IPS-18a (cell line): ENCODE measurements at regions not wholly inside any gene's neighbourhood (a gene's known extent, or its start where the extent isn't known, plus 50 kb on each side); places are given as distances from the start of the nearest gene placed in this dataset.

ENCODE experiments used
- H3K27ac ChIP-seq: one replicate; pipeline ENCODE4 v1.5.1; 2013; ENCODE audit warnings: low read length
- H3K27me3 ChIP-seq: one replicate; pipeline ENCODE4 v1.6.1; 2013; ENCODE audit warnings: mild to moderate bottlenecking, low read length; ENCODE audit not compliant: control insufficient read depth, insufficient read depth
- H3K36me3 ChIP-seq: one replicate; pipeline ENCODE4 v1.6.1; 2013; ENCODE audit warnings: low read depth, low read length; ENCODE audit not compliant: control insufficient read depth
- H3K4me1 ChIP-seq: one replicate; pipeline ENCODE4 v1.6.1; 2013; ENCODE audit warnings: low read depth, low read length; ENCODE audit not compliant: control insufficient read depth
- H3K4me3 ChIP-seq: one replicate; pipeline ENCODE4 v1.5.1; 2013; ENCODE audit warnings: low read length
- H3K9ac ChIP-seq: one replicate; pipeline ENCODE4 v1.6.1; 2013; ENCODE audit warnings: mild to moderate bottlenecking, low read length, moderate library complexity
- H3K9me3 ChIP-seq: one replicate; pipeline ENCODE4 v1.6.1; 2013; ENCODE audit warnings: low read depth, low read length; ENCODE audit not compliant: control insufficient read depth

GRCh38 chr10:10625491-10625890, 392.2 kb upstream of the CELF2 start:
- no peak overlapping the region for H3K4me3 ChIP-seq

GRCh38 chr10:10626734-10627133, 390.9 kb upstream of the CELF2 start:
- Histone ChIP-seq H3K27ac (no peak overlapping the region), H3K9ac (no peak overlapping the region), H3K4me1 (no peaks in the 10 kb centered on the region), H3K27me3 (no peaks in the 10 kb centered on the region), H3K4me3 (no peak overlapping the region), H3K36me3 (no peaks in the 10 kb centered on the region), H3K9me3 (no peaks in the 10 kb centered on the region)

More at GRCh38 chr10:10625491-10625890, 392.2 kb upstream of the CELF2 start:
- Histone ChIP-seq H3K9me3 (no peaks in the 10 kb centered on the region), H3K4me1 (no peaks in the 10 kb centered on the region), H3K9ac (no peak overlapping the region), H3K36me3 (no peaks in the 10 kb centered on the region), H3K27ac (no peak overlapping the region), H3K27me3 (no peaks in the 10 kb centered on the region)

GRCh38 chr10:10627414-10627813, 390.3 kb upstream of the CELF2 start:
- Histone ChIP-seq H3K4me1 (no peaks in the 10 kb centered on the region), H3K4me3 (no peak overlapping the region), H3K27me3 (no peaks in the 10 kb centered on the region), H3K9ac (no peak overlapping the region), H3K27ac (no peak overlapping the region), H3K9me3 (no peaks in the 10 kb centered on the region), H3K36me3 (no peaks in the 10 kb centered on the region)

- Histone ChIP-seq H3K27ac (no peak overlapping the region), H3K9ac (no peak overlapping the region), H3K4me3 (no peak overlapping the region), H3K27me3 (no peaks in the 10 kb centered on the region), H3K4me1 (no peaks in the 10 kb centered on the region), H3K36me3 (no peaks in the 10 kb centered on the region), H3K9me3 (no peaks in the 10 kb centered on the region)
These were observed 388.2 kb upstream of the CELF2 start for GRCh38 chr10:10629512-10629911.

- H3K9ac ChIP-seq, result no peak overlapping the region
- H3K27ac ChIP-seq, result no peak overlapping the region
- H3K4me1 ChIP-seq, result no peaks in the 10 kb centered on the region
- H3K36me3 ChIP-seq, result no peaks in the 10 kb centered on the region
- no peak overlapping the region for H3K4me3 ChIP-seq
- no peaks in the 10 kb centered on the region for H3K9me3 ChIP-seq
- no peaks in the 10 kb centered on the region for H3K27me3 ChIP-seq
These were observed 387.4 kb upstream of the CELF2 start for GRCh38 chr10:10630281-10630680.

GRCh38 chr10:10630782-10631181, 386.9 kb upstream of the CELF2 start:
- no peaks in the 10 kb centered on the region for H3K36me3 ChIP-seq
- H3K4me3 ChIP-seq, result no peak overlapping the region
- no peaks in the 10 kb centered on the region for H3K4me1 ChIP-seq
- H3K9ac ChIP-seq, result no peak overlapping the region
- H3K27ac ChIP-seq, result no peak overlapping the region
- no peaks in the 10 kb centered on the region for H3K27me3 ChIP-seq
- H3K9me3 ChIP-seq, result no peaks in the 10 kb centered on the region

GRCh38 chr10:10642189-10642588, 375.5 kb upstream of the CELF2 start:
- Histone ChIP-seq H3K27me3 (no peaks in the 10 kb centered on the region), H3K27ac (no peak overlapping the region), H3K9me3 (no peaks in the 10 kb centered on the region), H3K4me3 (no peak overlapping the region), H3K4me1 (peaks cover 22% of the 10 kb centered on the region), H3K9ac (no peak overlapping the region), H3K36me3 (no peaks in the 10 kb centered on the region)

GRCh38 chr10:10642751-10643150, 374.9 kb upstream of the CELF2 start:
- H3K27me3 ChIP-seq, result no peaks in the 10 kb centered on the region
- H3K27ac ChIP-seq, result no peak overlapping the region
- no peak overlapping the region for H3K4me3 ChIP-seq
- H3K4me1 ChIP-seq, result peaks cover 22% of the 10 kb centered on the region
- no peaks in the 10 kb centered on the region for H3K9me3 ChIP-seq
- no peak overlapping the region for H3K9ac ChIP-seq
- H3K36me3 ChIP-seq, result no peaks in the 10 kb centered on the region

GRCh38 chr10:10644008-10644646, 373.5 kb upstream of the CELF2 start:
- Histone ChIP-seq H3K27me3 (no peaks in the 10 kb centered on the region), H3K36me3 (no peaks in the 10 kb centered on the region), H3K4me1 (peaks cover 22% of the 10 kb centered on the region), H3K27ac (no peak overlapping the region), H3K9me3 (no peaks in the 10 kb centered on the region), H3K4me3 (no peak overlapping the region), H3K9ac (no peak overlapping the region)

GRCh38 chr10:10644676-10645385, 372.8 kb upstream of the CELF2 start:
- no peaks in the 10 kb centered on the region for H3K9me3 ChIP-seq
- no peak overlapping the region for H3K27ac ChIP-seq
- H3K36me3 ChIP-seq, result no peaks in the 10 kb centered on the region
- H3K9ac ChIP-seq, result no peak overlapping the region
- H3K4me3 ChIP-seq, result no peak overlapping the region
- H3K27me3 ChIP-seq, result no peaks in the 10 kb centered on the region
- peaks cover 21% of the 10 kb centered on the region for H3K4me1 ChIP-seq

GRCh38 chr10:10647331-10647730, 370.3 kb upstream of the CELF2 start:
- H3K4me1 ChIP-seq, result peaks cover 15% of the 10 kb centered on the region
- no peaks in the 10 kb centered on the region for H3K9me3 ChIP-seq
- no peak overlapping the region for H3K27ac ChIP-seq
- no peaks in the 10 kb centered on the region for H3K27me3 ChIP-seq
- no peaks in the 10 kb centered on the region for H3K36me3 ChIP-seq
- no peak overlapping the region for H3K9ac ChIP-seq
- no peak overlapping the region for H3K4me3 ChIP-seq
